ENCODE measurements at regions not wholly inside any gene's neighbourhood (a gene's known extent, or its start where the extent isn't known, plus 50 kb on each side); places are given as distances from the start of the nearest gene placed in this dataset.

- DNase-seq (ENCODE audit: low read depth), result no peak
- TF ChIP-seq, protein P1, sequence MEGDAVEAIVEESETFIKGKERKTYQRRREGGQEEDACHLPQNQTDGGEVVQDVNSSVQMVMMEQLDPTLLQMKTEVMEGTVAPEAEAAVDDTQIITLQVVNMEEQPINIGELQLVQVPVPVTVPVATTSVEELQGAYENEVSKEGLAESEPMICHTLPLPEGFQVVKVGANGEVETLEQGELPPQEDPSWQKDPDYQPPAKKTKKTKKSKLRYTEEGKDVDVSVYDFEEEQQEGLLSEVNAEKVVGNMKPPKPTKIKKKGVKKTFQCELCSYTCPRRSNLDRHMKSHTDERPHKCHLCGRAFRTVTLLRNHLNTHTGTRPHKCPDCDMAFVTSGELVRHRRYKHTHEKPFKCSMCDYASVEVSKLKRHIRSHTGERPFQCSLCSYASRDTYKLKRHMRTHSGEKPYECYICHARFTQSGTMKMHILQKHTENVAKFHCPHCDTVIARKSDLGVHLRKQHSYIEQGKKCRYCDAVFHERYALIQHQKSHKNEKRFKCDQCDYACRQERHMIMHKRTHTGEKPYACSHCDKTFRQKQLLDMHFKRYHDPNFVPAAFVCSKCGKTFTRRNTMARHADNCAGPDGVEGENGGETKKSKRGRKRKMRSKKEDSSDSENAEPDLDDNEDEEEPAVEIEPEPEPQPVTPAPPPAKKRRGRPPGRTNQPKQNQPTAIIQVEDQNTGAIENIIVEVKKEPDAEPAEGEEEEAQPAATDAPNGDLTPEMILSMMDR (IDR thresholded peaks at IDR 0.05; ENCODE audit: low read length, missing control alignments), result no peak
- H3K4me3 ChIP-seq (replicated peaks; ENCODE audit: low read depth, low read length), result no peak overlapping the region
Observed at GRCh38 chr20:11687546-11688292, 230.0 kb upstream of the BTBD3 start.

GRCh38 chr20:11689262-11689661 lies 228.4 kb upstream of the BTBD3 start:
- no peak for DNase-seq (ENCODE audit: low read depth)
- TF ChIP-seq, protein P1 (IDR thresholded peaks at IDR 0.05; ENCODE audit: low read length, missing control alignments), result no peak
- H3K4me3 ChIP-seq (replicated peaks; ENCODE audit: low read depth, low read length), result no peak overlapping the region

DNA sequence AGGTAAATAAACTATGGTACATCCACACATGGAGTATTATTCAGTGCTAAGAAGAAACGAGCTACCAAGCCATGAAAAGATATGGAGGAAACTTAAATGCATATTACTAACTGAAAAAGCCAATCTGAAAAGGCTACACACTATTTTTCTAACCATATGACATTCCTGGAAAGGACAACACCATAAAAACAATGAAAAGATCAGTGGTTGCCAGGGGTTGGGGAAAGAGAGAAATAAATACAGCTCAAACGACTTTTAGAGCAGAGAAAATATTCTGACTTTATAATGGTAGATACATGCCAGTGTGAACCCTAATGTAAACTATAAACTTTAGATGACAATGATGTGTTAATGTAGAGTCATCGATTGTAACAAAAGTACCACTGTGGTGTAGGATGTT lies 225.9 kb upstream of the BTBD3 start:
- TF ChIP-seq, protein P1 (IDR thresholded peaks at IDR 0.05; ENCODE audit: low read length, missing control alignments), result no peak
- DNase-seq (ENCODE audit: low read depth), result no peak
- no peak overlapping the region for H3K4me3 ChIP-seq (replicated peaks; ENCODE audit: low read depth, low read length)

GRCh38 chr20:11692567-11692966 lies 225.1 kb upstream of the BTBD3 start:
- DNase-seq (ENCODE audit: low read depth), result no peak
- H3K4me3 ChIP-seq (replicated peaks; ENCODE audit: low read depth, low read length), result no peak overlapping the region
- TF ChIP-seq, protein P1 (IDR thresholded peaks at IDR 0.05; ENCODE audit: low read length, missing control alignments), result no peak

GRCh38 chr20:11694467-11694866 lies 223.2 kb upstream of the BTBD3 start:
- no peak overlapping the region for H3K4me3 ChIP-seq (replicated peaks; ENCODE audit: low read depth, low read length)
- TF ChIP-seq, protein P1 (IDR thresholded peaks at IDR 0.05; ENCODE audit: low read length, missing control alignments), result no peak
- no peak for DNase-seq (ENCODE audit: low read depth)

DNA sequence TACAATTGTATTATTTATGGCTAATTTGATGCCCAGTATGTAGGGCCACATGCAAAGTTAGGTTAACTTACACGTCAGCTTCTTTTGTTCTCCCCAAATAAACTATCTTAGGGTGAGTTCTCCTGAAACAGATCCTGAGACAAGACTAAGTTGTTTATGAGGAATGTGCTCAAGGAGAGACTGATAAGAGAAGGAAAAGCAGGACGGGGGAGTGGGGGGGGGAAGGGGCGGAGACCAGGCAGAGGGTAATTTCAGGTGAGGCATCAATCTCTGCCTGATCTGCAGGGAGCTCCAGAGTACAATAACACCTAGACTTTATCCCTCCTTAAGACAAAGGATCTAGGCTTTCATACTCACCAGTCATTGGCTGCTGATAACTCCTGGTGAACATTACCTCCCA lies 220.6 kb upstream of the BTBD3 start:
- no peak for DNase-seq (ENCODE audit: low read depth)
- H3K4me3 ChIP-seq (replicated peaks; ENCODE audit: low read depth, low read length), result no peak overlapping the region
- TF ChIP-seq, protein P1 (IDR thresholded peaks at IDR 0.05; ENCODE audit: low read length, missing control alignments), result no peak

GRCh38 chr20:11697646-11698045 lies 220.0 kb upstream of the BTBD3 start:
- no peak for DNase-seq (ENCODE audit: low read depth)
- TF ChIP-seq, protein P1 (IDR thresholded peaks at IDR 0.05; ENCODE audit: low read length, missing control alignments), result no peak
- H3K4me3 ChIP-seq (replicated peaks; ENCODE audit: low read depth, low read length), result no peak overlapping the region

All from fibroblast of pulmonary artery (primary cell).